ENCODE measurements at regions not wholly inside any gene's neighbourhood (a gene's known extent, or its start where the extent isn't known, plus 50 kb on each side); places are given as distances from the start of the nearest gene placed in this dataset.

DNA sequence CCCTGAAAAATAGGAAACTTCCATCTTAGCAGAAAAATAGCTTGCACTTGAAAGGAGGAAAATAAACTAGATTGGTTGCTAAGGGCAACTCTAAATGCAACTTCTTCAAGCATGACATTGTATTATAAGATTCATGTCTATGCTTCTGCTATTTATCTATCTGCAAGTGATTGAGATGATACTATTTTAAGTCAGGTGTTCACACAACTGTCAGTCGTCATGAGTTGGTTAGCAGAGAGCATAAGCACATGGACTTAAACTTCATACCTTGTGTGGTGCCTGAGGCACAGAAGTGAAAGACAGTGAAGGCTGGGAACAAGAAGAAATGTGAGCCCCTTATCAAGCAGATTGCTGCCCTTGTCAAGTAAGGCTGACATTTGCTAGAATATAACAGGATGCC is 82.9 kb downstream of the SLITRK5 start:
- no peak overlapping the region for H3K4ac ChIP-seq (ENCODE audit: low read depth, low read length)
- H3K14ac ChIP-seq (replicated peaks; ENCODE audit: low read depth, low read length): no peak overlapping the region
- POLR2A ChIA-PET (ENCODE audit: unreplicated experiment): no interaction called here
- no peaks in the 10 kb centered on the region for H3K4me1 ChIP-seq (ENCODE audit: control insufficient read depth, insufficient read depth, low read length)
- no peak overlapping the region for H2BK15ac ChIP-seq (ENCODE audit: low read depth, low read length)
- H3K56ac ChIP-seq (ENCODE audit: extremely low read depth, insufficient read depth, low read length): no peak overlapping the region
- intact Hi-C loops (cut with micrococcal nuclease): no loop called here
- no TSS peak for BruUV-seq (replicated peaks)
- no peaks in the 10 kb centered on the region for H3K79me1 ChIP-seq (ENCODE audit: low read depth in 1 of 2, low read length in 2 of 2)
- no peaks in the 10 kb centered on the region for H3K9me3 ChIP-seq (ENCODE audit: control insufficient read depth, insufficient read depth, low read length)
- H2BK5ac ChIP-seq (ENCODE audit: low read depth, low read length, poor library complexity, severe bottlenecking): no peak overlapping the region
- H2BK20ac ChIP-seq (ENCODE audit: low read depth, low read length): no peak overlapping the region
- no peak overlapping the region for H2BK120ac ChIP-seq (ENCODE audit: low read depth, low read length)
- no peak overlapping the region for H4K91ac ChIP-seq (ENCODE audit: insufficient read depth, low read depth, low read length)
- no peak overlapping the region for H3K27ac ChIP-seq (ENCODE audit: insufficient read depth, low read length)
- no peak overlapping the region for H4K5ac ChIP-seq (ENCODE audit: low read depth, low read length)
- H3K4me2 ChIP-seq (ENCODE audit: low read depth, low read length): no peak overlapping the region
- H3K4me3 ChIP-seq (ENCODE audit: insufficient read depth, low read depth, low read length): no peak overlapping the region
- no peak overlapping the region for H2AK5ac ChIP-seq (ENCODE audit: low read depth, low read length)
- no peak overlapping the region for H3K23ac ChIP-seq (ENCODE audit: low read depth, low read length)
- no peak overlapping the region for H2AK9ac ChIP-seq (replicated peaks; ENCODE audit: low read depth, low read length, poor library complexity)
- no peak overlapping the region for H3K9ac ChIP-seq (ENCODE audit: low read depth, low read length)
- ATAC-seq (ENCODE audit: low read depth) (no peak), DNase-seq (no peak)
- H4K8ac ChIP-seq (ENCODE audit: low read depth in 2 of 2, low read length in 2 of 2): no peak overlapping the region
- H4K20me1 ChIP-seq (ENCODE audit: insufficient read depth, low read length): no peaks in the 10 kb centered on the region
- no peaks in the 10 kb centered on the region for H3K9me1 ChIP-seq (ENCODE audit: insufficient read depth, low read length)
- in situ Hi-C loops (cut with MboI; ENCODE audit: low sequenced_read_pairs): no loop called here
- CTCF ChIA-PET: no interaction called here
- no peaks in the 10 kb centered on the region for H3K27me3 ChIP-seq (ENCODE audit: control insufficient read depth, insufficient read depth, low read length)
- H2AFZ ChIP-seq (replicated peaks; ENCODE audit: low read length, poor library complexity): no peak overlapping the region
- TF ChIP-seq, protein P1, sequence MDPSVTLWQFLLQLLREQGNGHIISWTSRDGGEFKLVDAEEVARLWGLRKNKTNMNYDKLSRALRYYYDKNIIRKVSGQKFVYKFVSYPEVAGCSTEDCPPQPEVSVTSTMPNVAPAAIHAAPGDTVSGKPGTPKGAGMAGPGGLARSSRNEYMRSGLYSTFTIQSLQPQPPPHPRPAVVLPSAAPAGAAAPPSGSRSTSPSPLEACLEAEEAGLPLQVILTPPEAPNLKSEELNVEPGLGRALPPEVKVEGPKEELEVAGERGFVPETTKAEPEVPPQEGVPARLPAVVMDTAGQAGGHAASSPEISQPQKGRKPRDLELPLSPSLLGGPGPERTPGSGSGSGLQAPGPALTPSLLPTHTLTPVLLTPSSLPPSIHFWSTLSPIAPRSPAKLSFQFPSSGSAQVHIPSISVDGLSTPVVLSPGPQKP (IDR thresholded peaks at IDR 0.05; ENCODE audit: borderline replicate concordance, low read depth, low read length): no peak
- TF ChIP-seq NFE2L2 (IDR thresholded peaks at IDR 0.05; ENCODE audit: low read depth, low read length) (no peak), CHD1 (IDR thresholded peaks at IDR 0.05; ENCODE audit: low read depth, low read length) (no peak), RCOR1 (IDR thresholded peaks at IDR 0.05; ENCODE audit: insufficient replicate concordance, low read length) (no peak), FOS (IDR thresholded peaks at IDR 0.05; ENCODE audit: low read depth, low read length) (no peak), MXI1 (IDR thresholded peaks at IDR 0.05; ENCODE audit: borderline replicate concordance, low read depth, low read length) (no peak), POLR2A (IDR thresholded peaks at IDR 0.05; ENCODE audit: low read depth, low read length) (no peak), RFX5 (IDR thresholded peaks at IDR 0.05; ENCODE audit: low read depth, low read length) (no peak), BHLHE40 (IDR thresholded peaks at IDR 0.05; ENCODE audit: low read depth, low read length) (no peak), SMC3 (IDR thresholded peaks at IDR 0.05; ENCODE audit: low read depth, low read length) (no peak), MAFK (IDR thresholded peaks at IDR 0.05; ENCODE audit: low read depth, low read length) (no peak)
- TF ChIP-seq, protein P2, sequence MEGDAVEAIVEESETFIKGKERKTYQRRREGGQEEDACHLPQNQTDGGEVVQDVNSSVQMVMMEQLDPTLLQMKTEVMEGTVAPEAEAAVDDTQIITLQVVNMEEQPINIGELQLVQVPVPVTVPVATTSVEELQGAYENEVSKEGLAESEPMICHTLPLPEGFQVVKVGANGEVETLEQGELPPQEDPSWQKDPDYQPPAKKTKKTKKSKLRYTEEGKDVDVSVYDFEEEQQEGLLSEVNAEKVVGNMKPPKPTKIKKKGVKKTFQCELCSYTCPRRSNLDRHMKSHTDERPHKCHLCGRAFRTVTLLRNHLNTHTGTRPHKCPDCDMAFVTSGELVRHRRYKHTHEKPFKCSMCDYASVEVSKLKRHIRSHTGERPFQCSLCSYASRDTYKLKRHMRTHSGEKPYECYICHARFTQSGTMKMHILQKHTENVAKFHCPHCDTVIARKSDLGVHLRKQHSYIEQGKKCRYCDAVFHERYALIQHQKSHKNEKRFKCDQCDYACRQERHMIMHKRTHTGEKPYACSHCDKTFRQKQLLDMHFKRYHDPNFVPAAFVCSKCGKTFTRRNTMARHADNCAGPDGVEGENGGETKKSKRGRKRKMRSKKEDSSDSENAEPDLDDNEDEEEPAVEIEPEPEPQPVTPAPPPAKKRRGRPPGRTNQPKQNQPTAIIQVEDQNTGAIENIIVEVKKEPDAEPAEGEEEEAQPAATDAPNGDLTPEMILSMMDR (conservative IDR thresholded peaks at IDR 0.05; ENCODE audit: low read depth, low read length): no peak
- TF ChIP-seq, protein P3, sequence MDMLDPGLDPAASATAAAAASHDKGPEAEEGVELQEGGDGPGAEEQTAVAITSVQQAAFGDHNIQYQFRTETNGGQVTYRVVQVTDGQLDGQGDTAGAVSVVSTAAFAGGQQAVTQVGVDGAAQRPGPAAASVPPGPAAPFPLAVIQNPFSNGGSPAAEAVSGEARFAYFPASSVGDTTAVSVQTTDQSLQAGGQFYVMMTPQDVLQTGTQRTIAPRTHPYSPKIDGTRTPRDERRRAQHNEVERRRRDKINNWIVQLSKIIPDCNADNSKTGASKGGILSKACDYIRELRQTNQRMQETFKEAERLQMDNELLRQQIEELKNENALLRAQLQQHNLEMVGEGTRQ (IDR thresholded peaks at IDR 0.05; ENCODE audit: low read depth, low read length): no peak
- H3K36me3 ChIP-seq (ENCODE audit: control insufficient read depth, insufficient read depth, low read length): no peaks in the 10 kb centered on the region
- no peak overlapping the region for H3K18ac ChIP-seq (ENCODE audit: low read depth, low read length)
- no CpG with 5 or more reads among the region's 1 CpG for WGBS, 2 experiments (ENCODE audit: extremely low coverage in 2 of 2, insufficient read length in 1 of 2)
- dilution Hi-C loops (cut with HindIII; ENCODE audit: low sequenced_read_pairs, unreplicated experiment): no loop called here

All from IMR-90 (cell line).